AG10803 (cell line): ENCODE measurements at regions not wholly inside any gene's neighbourhood (a gene's known extent, or its start where the extent isn't known, plus 50 kb on each side); places are given as distances from the start of the nearest gene placed in this dataset.

Experiments used
- DNase-seq: peaks from one replicate; pipeline ENCODE4 v3.0.0; 2010; ENCODE audit warnings: low read depth
- H3K4me3 ChIP-seq: 2 replicates; pipeline ENCODE4 v1.5.1; 2011; ENCODE audit warnings: mild to moderate bottlenecking, low read length, control low read depth
- TF ChIP-seq, protein P1 (sequence below): conservative IDR thresholded peaks from 2 replicates; pipeline ENCODE4 v1.5.1; 2011; ENCODE audit warnings: mild to moderate bottlenecking, low read length, control low read depth, inconsistent platforms

DNA sequence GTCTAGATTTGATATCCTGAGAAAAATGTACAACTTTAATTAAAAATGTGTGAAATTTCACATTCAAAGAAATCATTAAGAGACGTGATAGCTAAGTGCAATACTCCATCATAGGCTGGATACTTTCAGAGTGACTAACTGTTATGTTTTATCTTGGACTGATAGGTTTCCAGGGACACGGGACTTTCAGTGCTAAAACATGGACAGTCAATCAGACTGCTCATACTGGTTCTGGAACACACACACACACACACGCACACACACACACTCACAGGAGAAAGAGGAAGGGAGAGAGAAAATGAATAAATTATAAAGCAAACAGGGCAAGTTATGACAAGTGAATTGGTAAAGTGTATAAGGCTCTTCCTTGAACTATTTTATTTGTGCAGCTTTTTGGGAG lies 955.9 kb downstream of the SLITRK5 start:
- TF ChIP-seq, protein P1, sequence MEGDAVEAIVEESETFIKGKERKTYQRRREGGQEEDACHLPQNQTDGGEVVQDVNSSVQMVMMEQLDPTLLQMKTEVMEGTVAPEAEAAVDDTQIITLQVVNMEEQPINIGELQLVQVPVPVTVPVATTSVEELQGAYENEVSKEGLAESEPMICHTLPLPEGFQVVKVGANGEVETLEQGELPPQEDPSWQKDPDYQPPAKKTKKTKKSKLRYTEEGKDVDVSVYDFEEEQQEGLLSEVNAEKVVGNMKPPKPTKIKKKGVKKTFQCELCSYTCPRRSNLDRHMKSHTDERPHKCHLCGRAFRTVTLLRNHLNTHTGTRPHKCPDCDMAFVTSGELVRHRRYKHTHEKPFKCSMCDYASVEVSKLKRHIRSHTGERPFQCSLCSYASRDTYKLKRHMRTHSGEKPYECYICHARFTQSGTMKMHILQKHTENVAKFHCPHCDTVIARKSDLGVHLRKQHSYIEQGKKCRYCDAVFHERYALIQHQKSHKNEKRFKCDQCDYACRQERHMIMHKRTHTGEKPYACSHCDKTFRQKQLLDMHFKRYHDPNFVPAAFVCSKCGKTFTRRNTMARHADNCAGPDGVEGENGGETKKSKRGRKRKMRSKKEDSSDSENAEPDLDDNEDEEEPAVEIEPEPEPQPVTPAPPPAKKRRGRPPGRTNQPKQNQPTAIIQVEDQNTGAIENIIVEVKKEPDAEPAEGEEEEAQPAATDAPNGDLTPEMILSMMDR, result no peak
- no peak overlapping the region for H3K4me3 ChIP-seq
- DNase-seq, result no peak

DNA sequence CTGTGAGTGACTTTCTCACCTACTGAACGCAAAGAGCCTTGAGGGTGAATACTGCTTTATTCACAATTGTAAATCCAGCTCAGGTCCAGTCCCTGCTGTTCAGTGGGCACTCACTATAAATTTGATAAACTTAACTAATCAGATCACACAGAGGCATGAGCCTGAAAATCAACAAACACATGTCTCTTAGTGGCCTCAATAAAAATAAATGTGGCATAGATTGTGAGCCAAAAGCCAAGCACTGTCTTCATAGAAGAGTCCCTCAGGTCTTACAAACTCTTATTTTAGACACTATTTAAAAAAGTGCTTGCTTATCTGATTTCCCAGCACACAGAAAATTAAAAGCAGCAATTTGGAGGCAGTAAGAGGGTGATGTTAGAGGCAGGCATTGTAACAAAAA lies 957.7 kb downstream of the SLITRK5 start:
- no peak for DNase-seq
- no peak overlapping the region for H3K4me3 ChIP-seq
- TF ChIP-seq, protein P1, result no peak

DNA sequence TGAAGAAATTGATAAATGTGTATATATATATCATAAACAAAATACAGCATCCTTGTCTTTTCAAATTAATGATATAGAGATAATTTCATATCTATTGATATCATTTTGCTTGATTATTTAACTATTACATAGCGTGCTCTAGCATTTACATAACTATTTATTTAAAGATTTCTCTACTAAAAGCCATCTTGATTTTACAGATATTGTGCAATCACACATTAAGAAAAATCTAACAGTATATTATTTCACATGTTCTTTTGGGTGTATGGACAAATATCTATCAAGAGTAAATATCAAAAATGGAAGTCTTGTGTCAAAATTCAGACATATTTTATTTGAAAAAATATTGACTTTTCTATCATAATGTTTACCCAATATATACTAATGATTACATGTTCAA lies 966.8 kb downstream of the SLITRK5 start:
- no peak overlapping the region for H3K4me3 ChIP-seq
- no peak for DNase-seq
- TF ChIP-seq, protein P1, result no peak

DNA sequence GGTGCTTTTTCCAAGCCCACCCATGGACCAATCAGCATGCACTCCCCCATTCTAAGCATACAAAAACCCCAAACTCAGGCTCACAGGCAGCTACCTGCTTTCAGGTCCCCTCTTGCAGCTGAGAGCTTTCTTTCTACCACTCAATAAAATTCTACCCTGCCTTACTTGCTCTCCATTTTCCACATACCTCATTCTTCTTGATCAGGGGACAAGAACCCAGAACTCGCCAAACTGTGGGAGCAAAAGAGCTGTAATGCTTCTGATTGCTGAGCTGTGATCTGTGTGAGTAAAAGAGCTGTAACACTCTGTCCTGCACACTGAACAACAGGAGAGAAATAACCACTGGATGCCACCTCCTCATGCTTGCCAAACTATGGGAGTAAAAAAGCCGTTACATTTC lies 972.1 kb downstream of the SLITRK5 start:
- no peak overlapping the region for H3K4me3 ChIP-seq
- no peak for DNase-seq
- TF ChIP-seq, protein P1, result no peak

DNA sequence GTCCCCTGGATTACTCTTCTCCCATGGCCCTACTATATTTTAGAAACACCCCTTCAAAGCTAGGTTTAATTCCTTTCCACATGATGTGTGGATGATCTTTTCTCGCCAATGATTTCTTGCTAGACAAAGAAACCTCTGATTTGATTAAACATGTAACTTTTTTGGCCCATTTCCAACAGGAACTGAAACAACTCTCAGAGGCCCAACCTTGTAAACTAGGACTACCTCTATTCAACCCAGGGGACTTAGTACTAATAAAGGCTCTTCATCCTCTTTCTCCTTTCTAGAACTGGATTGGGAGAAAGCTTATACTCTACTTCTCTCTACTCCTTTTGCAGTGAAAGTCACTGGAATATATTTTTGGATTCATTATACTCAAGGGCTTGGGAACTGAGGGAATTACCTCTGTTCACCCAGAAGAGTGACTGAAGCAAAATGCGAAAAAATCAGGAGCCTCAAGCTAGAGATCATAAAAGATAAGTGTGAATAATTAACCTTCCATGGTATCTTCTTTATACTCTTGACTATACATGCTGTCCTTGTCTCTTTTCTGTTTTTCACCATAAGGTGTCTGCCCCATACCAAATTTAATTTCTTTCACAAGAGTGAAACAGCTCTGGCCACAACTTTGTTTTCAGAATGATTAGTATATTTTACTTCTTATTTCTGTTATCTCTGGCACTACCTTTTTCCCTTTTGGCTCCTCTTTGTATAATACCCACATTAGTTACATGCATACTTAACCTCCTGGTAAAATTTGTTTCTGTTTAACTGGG lies 977.6 kb downstream of the SLITRK5 start:
- DNase-seq, result no peak
- H3K4me3 ChIP-seq, result no peak overlapping the region
- TF ChIP-seq, protein P1, result no peak

DNA sequence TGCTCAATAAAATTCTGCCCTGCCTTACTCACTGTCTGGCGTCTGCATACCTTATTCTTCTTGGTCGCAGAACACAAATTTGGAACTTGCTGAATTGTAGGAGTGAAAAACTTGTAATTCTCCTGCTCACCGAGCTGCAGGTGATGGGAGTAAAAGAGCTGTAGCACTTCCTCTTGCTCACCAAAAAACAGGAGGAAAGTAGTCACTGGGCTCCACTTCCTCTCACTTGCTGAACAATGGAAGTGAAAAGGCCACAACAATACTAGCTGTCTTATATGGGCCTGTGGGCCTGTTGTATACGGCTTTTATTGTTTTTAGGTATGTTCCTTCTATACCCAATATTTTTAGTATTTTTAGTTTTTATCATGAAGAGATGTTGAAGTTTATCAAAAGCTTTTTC lies 978.7 kb downstream of the SLITRK5 start:
- no peak for DNase-seq

DNA sequence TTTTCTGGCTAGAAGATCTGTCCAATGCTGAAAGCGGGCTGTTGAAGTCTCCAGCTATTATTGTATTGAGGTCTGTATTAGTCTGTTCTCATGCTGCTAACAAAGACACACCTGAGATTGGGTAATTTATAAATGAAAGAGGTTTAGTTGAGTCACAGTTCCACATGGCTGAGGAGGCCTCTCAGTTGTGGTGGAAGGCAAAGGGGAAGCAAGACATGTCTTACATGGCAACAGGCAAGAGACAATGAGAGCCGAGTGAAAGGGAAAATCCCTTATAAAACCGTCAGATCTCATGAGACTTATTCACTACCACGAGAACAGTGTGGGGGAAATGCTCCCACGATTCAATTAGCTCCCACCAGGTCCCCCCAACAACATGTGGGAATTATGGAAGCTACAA lies 980.4 kb downstream of the SLITRK5 start:
- no peak overlapping the region for H3K4me3 ChIP-seq
- TF ChIP-seq, protein P1, result no peak
- DNase-seq, result no peak

More for the DNA sequence above, 978.7 kb downstream of the SLITRK5 start:
- H3K4me3 ChIP-seq, result no peak overlapping the region
- TF ChIP-seq, protein P1, result no peak
